ENCODE measurements at regions not wholly inside any gene's neighbourhood (a gene's known extent, or its start where the extent isn't known, plus 50 kb on each side); places are given as distances from the start of the nearest gene placed in this dataset.

GRCh38 chr15:62850791-62851291 lies 191.7 kb upstream of the TPM1 start:
- no peak for ATAC-seq
- Mint-ChIP-seq H3K27me3 (ENCODE audit: low read depth) (peaks cover 14% of the 10 kb centered on the region), H3K9me3 (no peaks in the 10 kb centered on the region), H3K4me3 (no peak overlapping the region), H3K4me1 (ENCODE audit: low read depth) (no peaks in the 10 kb centered on the region), H3K36me3 (ENCODE audit: insufficient read depth) (no peaks in the 10 kb centered on the region)
- no peak for DNase-seq

- Mint-ChIP-seq H3K4me1 (ENCODE audit: low read depth) (peaks cover 6% of the 10 kb centered on the region), H3K4me3 (no peak overlapping the region), H3K9me3 (no peaks in the 10 kb centered on the region), H3K36me3 (ENCODE audit: insufficient read depth) (no peaks in the 10 kb centered on the region), H3K27me3 (ENCODE audit: low read depth) (peaks cover 16% of the 10 kb centered on the region)
- no peak for DNase-seq
- ATAC-seq, result no peak
Measured at GRCh38 chr15:62853114-62853840, 189.3 kb upstream of the TPM1 start.

- Mint-ChIP-seq H3K4me1 (ENCODE audit: low read depth) (peaks cover 6% of the 10 kb centered on the region), H3K9me3 (no peaks in the 10 kb centered on the region), H3K27me3 (ENCODE audit: low read depth) (peaks cover 16% of the 10 kb centered on the region), H3K36me3 (ENCODE audit: insufficient read depth) (no peaks in the 10 kb centered on the region), H3K4me3 (no peak overlapping the region)
- DNase-seq, result no peak
- no peak for ATAC-seq
Measured at GRCh38 chr15:62853841-62854225, 188.7 kb upstream of the TPM1 start.

- H3K36me3 Mint-ChIP-seq (ENCODE audit: insufficient read depth), result no peaks in the 10 kb centered on the region
Measured at GRCh38 chr15:62854420-62855084, 188.0 kb upstream of the TPM1 start.

GRCh38 chr15:62855085-62855476 lies 187.5 kb upstream of the TPM1 start:
- Mint-ChIP-seq H3K27me3 (ENCODE audit: low read depth) (peaks cover 16% of the 10 kb centered on the region), H3K4me3 (no peak overlapping the region), H3K9me3 (no peaks in the 10 kb centered on the region), H3K36me3 (ENCODE audit: insufficient read depth) (no peaks in the 10 kb centered on the region), H3K4me1 (ENCODE audit: low read depth) (peaks cover 6% of the 10 kb centered on the region)
- ATAC-seq (no peak), DNase-seq (no peak)

More at GRCh38 chr15:62854420-62855084, 188.0 kb upstream of the TPM1 start:
- peaks cover 16% of the 10 kb centered on the region for H3K27me3 Mint-ChIP-seq (ENCODE audit: low read depth)
- no peak for DNase-seq
- no peak for ATAC-seq
- peaks cover 6% of the 10 kb centered on the region for H3K4me1 Mint-ChIP-seq (ENCODE audit: low read depth)
- no peak overlapping the region for H3K4me3 Mint-ChIP-seq
- no peaks in the 10 kb centered on the region for H3K9me3 Mint-ChIP-seq

- DNase-seq (no peak), ATAC-seq (no peak)
- peaks cover 20% of the 10 kb centered on the region for H3K27me3 Mint-ChIP-seq (ENCODE audit: low read depth)
- H3K4me1 Mint-ChIP-seq (ENCODE audit: low read depth), result peaks cover 6% of the 10 kb centered on the region
- no peaks in the 10 kb centered on the region for H3K36me3 Mint-ChIP-seq (ENCODE audit: insufficient read depth)
- H3K4me3 Mint-ChIP-seq, result no peak overlapping the region
- no peaks in the 10 kb centered on the region for H3K9me3 Mint-ChIP-seq
Measured at GRCh38 chr15:62856466-62857246, 185.9 kb upstream of the TPM1 start.

- ATAC-seq (peak; percentile 66 to 74), DNase-seq (no peak)
- peaks cover 6% of the 10 kb centered on the region for H3K4me1 Mint-ChIP-seq (ENCODE audit: low read depth)
- no peaks in the 10 kb centered on the region for H3K36me3 Mint-ChIP-seq (ENCODE audit: insufficient read depth)
- H3K9me3 Mint-ChIP-seq, result no peaks in the 10 kb centered on the region
- no peak overlapping the region for H3K4me3 Mint-ChIP-seq
- H3K27me3 Mint-ChIP-seq (ENCODE audit: low read depth), result peaks cover 24% of the 10 kb centered on the region
Measured at GRCh38 chr15:62857411-62857853, 185.1 kb upstream of the TPM1 start.

GRCh38 chr15:62858343-62858742 lies 184.2 kb upstream of the TPM1 start:
- no peak for DNase-seq
- no peaks in the 10 kb centered on the region for H3K9me3 Mint-ChIP-seq
- peaks cover 6% of the 10 kb centered on the region for H3K4me1 Mint-ChIP-seq (ENCODE audit: low read depth)
- H3K36me3 Mint-ChIP-seq (ENCODE audit: insufficient read depth), result no peaks in the 10 kb centered on the region
- no peak overlapping the region for H3K4me3 Mint-ChIP-seq
- no peak for ATAC-seq
- peaks cover 24% of the 10 kb centered on the region for H3K27me3 Mint-ChIP-seq (ENCODE audit: low read depth)

- Mint-ChIP-seq H3K4me3 (no peak overlapping the region), H3K4me1 (ENCODE audit: low read depth) (no peaks in the 10 kb centered on the region), H3K9me3 (no peaks in the 10 kb centered on the region), H3K27me3 (ENCODE audit: low read depth) (peaks cover 10% of the 10 kb centered on the region), H3K36me3 (ENCODE audit: insufficient read depth) (no peaks in the 10 kb centered on the region)
- DNase-seq (no peak), ATAC-seq (no peak)
Measured at GRCh38 chr15:62862717-62863116, 179.8 kb upstream of the TPM1 start.

GRCh38 chr15:62866366-62866765 lies 176.2 kb upstream of the TPM1 start:
- Mint-ChIP-seq H3K9me3 (peaks cover 5% of the 10 kb centered on the region), H3K4me3 (no peak overlapping the region), H3K4me1 (ENCODE audit: low read depth) (no peaks in the 10 kb centered on the region), H3K27me3 (ENCODE audit: low read depth) (peaks cover 4% of the 10 kb centered on the region), H3K36me3 (ENCODE audit: insufficient read depth) (no peaks in the 10 kb centered on the region)
- ATAC-seq (no peak), DNase-seq (no peak)

- no peak overlapping the region for H3K4me3 Mint-ChIP-seq
- H3K9me3 Mint-ChIP-seq, result peaks cover 5% of the 10 kb centered on the region
- no peaks in the 10 kb centered on the region for H3K36me3 Mint-ChIP-seq (ENCODE audit: insufficient read depth)
- no peak for DNase-seq
- no peak for ATAC-seq
- H3K4me1 Mint-ChIP-seq (ENCODE audit: low read depth), result no peaks in the 10 kb centered on the region
- H3K27me3 Mint-ChIP-seq (ENCODE audit: low read depth), result no peaks in the 10 kb centered on the region
Measured at GRCh38 chr15:62867844-62868243, 174.7 kb upstream of the TPM1 start.

GRCh38 chr15:62868507-62868906 lies 174.0 kb upstream of the TPM1 start:
- H3K4me1 Mint-ChIP-seq (ENCODE audit: low read depth), result no peaks in the 10 kb centered on the region
- no peaks in the 10 kb centered on the region for H3K36me3 Mint-ChIP-seq (ENCODE audit: insufficient read depth)
- no peaks in the 10 kb centered on the region for H3K27me3 Mint-ChIP-seq (ENCODE audit: low read depth)
- ATAC-seq (no peak), DNase-seq (no peak)
- peaks cover 5% of the 10 kb centered on the region for H3K9me3 Mint-ChIP-seq
- H3K4me3 Mint-ChIP-seq, result no peak overlapping the region

- H3K36me3 Mint-ChIP-seq (ENCODE audit: insufficient read depth), result no peaks in the 10 kb centered on the region
- H3K27me3 Mint-ChIP-seq (ENCODE audit: low read depth), result peaks cover 2% of the 10 kb centered on the region
- no peak overlapping the region for H3K4me3 Mint-ChIP-seq
- ATAC-seq (no peak), DNase-seq (no peak)
- H3K4me1 Mint-ChIP-seq (ENCODE audit: low read depth), result no peaks in the 10 kb centered on the region
- H3K9me3 Mint-ChIP-seq, result peaks cover 5% of the 10 kb centered on the region
Measured at GRCh38 chr15:62869116-62869515, 173.4 kb upstream of the TPM1 start.

GRCh38 chr15:62870216-62870615 lies 172.3 kb upstream of the TPM1 start:
- Mint-ChIP-seq H3K4me1 (ENCODE audit: low read depth) (no peaks in the 10 kb centered on the region), H3K36me3 (ENCODE audit: insufficient read depth) (no peaks in the 10 kb centered on the region), H3K9me3 (peaks cover 5% of the 10 kb centered on the region), H3K4me3 (no peak overlapping the region), H3K27me3 (ENCODE audit: low read depth) (peaks cover 2% of the 10 kb centered on the region)
- DNase-seq, result no peak
- ATAC-seq, result no peak

All from activated T-cell treated with anti-CD3 and anti-CD28 coated beads, Interleukin-2, amount 50 U/mL, for 4 hours (primary cell).